Parathyroid adenoma (tissue), 2 donors: ENCODE measurements at regions not wholly inside any gene's neighbourhood (a gene's known extent, or its start where the extent isn't known, plus 50 kb on each side); places are given as distances from the start of the nearest gene placed in this dataset.
"Not testable (repeated sequence)": the region's sequence is repeated elsewhere in the genome, so short reads cannot be mapped to it uniquely, and the experiment has no call there.

Experiments used
- H2AFZ ChIP-seq: fragments of 300-600 bp; sonication (generic); one replicate; pipeline ENCODE4 v1.7.0; 2017; ENCODE audit warnings: antibody characterized with exemption, mild to moderate bottlenecking
- H3K27ac ChIP-seq: fragments of 300-600 bp; sonication (generic); one replicate; pipeline ENCODE4 v1.7.0; 2017
- H3K27me3 ChIP-seq: fragments of 300-600 bp; sonication (generic); one replicate; pipeline ENCODE4 v1.7.0; 2017; ENCODE audit warnings: low read length; ENCODE audit not compliant: control insufficient read depth, insufficient read depth
- H3K36me3 ChIP-seq: fragments of 300-600 bp; sonication (generic); one replicate; pipeline ENCODE4 v1.7.0; 2017; ENCODE audit warnings: low read length; ENCODE audit not compliant: control insufficient read depth, insufficient read depth
- H3K4me1 ChIP-seq: fragments of 300-600 bp; sonication (generic); one replicate; pipeline ENCODE4 v1.7.0; 2017; ENCODE audit warnings: control low read depth
- H3K4me2 ChIP-seq: fragments of 300-600 bp; sonication (generic); one replicate; pipeline ENCODE4 v1.7.0; 2017; ENCODE audit warnings: low read length
- H3K4me3 ChIP-seq: fragments of 300-600 bp; sonication (generic); one replicate; pipeline ENCODE4 v1.7.0; 2017; ENCODE audit warnings: low read depth, low read length
- H3K79me2 ChIP-seq: fragments of 300-600 bp; sonication (generic); one replicate; pipeline ENCODE4 v1.7.0; 2017; ENCODE audit warnings: control low read depth
- H3K9ac ChIP-seq: fragments of 300-600 bp; sonication (generic); one replicate; pipeline ENCODE4 v1.7.0; 2017; ENCODE audit warnings: mild to moderate bottlenecking
- H3K9me3 ChIP-seq: fragments of 300-600 bp; sonication (generic); one replicate; pipeline ENCODE4 v1.7.0; 2017; ENCODE audit warnings: low read length; ENCODE audit not compliant: control insufficient read depth
- TF ChIP-seq, protein P1 (sequence below): fragments of 300-600 bp; sonication (generic); IDR thresholded peaks from one replicate; pipeline ENCODE4 v1.7.0; 2017; ENCODE audit warnings: antibody characterized with exemption, mild to moderate bottlenecking
- donor health status: primary hyperparathyroidism.

DNA sequence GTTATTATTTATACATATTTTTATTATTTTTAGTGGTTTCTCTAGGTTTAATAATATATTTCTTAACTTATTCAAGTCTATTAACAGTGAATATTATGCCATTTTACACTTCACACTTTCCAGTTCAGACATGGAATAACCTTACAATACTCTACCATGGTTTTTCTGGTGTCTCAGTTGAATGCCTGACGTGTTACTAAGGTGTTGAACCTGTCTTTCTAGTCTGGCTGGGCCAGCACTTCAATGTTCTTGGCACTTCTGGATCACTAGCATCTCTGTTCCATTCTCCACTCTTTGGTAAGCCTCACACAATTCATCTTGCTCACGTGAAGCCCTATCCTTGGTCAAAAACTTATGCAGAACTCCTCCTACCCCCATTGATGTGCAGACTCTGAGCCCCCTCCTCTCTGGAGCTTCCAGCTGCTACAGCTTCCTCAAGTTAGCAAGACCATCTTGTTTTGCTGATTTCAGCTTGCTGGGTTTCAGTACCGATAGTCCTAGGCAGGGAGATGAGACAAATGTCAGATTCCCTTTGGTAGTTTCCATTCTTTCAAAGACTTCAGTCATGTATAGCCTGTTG is 243.1 kb downstream of the FBXO4 start:
- no peaks in the 10 kb centered on the region for H3K9me3 ChIP-seq
- TF ChIP-seq, protein P1, sequence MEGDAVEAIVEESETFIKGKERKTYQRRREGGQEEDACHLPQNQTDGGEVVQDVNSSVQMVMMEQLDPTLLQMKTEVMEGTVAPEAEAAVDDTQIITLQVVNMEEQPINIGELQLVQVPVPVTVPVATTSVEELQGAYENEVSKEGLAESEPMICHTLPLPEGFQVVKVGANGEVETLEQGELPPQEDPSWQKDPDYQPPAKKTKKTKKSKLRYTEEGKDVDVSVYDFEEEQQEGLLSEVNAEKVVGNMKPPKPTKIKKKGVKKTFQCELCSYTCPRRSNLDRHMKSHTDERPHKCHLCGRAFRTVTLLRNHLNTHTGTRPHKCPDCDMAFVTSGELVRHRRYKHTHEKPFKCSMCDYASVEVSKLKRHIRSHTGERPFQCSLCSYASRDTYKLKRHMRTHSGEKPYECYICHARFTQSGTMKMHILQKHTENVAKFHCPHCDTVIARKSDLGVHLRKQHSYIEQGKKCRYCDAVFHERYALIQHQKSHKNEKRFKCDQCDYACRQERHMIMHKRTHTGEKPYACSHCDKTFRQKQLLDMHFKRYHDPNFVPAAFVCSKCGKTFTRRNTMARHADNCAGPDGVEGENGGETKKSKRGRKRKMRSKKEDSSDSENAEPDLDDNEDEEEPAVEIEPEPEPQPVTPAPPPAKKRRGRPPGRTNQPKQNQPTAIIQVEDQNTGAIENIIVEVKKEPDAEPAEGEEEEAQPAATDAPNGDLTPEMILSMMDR = no peak
- H2AFZ ChIP-seq = no peak overlapping the region
- no peak overlapping the region for H3K27ac ChIP-seq
- no peaks in the 10 kb centered on the region for H3K4me1 ChIP-seq
- no peak overlapping the region for H3K4me2 ChIP-seq
- H3K36me3 ChIP-seq = no peaks in the 10 kb centered on the region
- no peaks in the 10 kb centered on the region for H3K79me2 ChIP-seq
- no peak overlapping the region for H3K9ac ChIP-seq
- no peaks in the 10 kb centered on the region for H3K27me3 ChIP-seq
- H3K4me3 ChIP-seq = no peak overlapping the region

DNA sequence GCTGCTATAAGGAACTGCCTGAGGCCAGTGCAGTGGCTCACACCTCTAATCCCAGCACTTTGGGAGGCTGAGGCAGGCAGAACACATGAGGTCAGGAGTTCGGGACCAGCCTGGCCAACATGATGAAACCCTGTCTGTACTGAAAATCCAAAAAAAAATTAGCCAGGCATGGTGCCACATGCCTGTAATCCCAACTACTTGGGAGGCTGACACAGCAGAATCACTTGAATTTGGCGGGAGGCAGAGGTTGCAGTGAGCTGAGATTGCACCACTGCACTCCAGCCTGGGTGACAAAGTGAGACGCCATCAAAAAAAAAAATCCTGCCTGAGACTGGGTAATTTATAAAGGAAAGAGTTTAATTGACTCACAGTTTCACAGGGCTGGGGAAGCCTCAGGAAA is 247.1 kb upstream of the GHR start:
- H2AFZ ChIP-seq, H3K79me2 ChIP-seq, H3K4me3 ChIP-seq, H3K4me2 ChIP-seq, H3K9ac ChIP-seq, H3K4me1 ChIP-seq, H3K9me3 ChIP-seq, H3K36me3 ChIP-seq, H3K27ac ChIP-seq, H3K27me3 ChIP-seq: not testable (repeated sequence)

DNA sequence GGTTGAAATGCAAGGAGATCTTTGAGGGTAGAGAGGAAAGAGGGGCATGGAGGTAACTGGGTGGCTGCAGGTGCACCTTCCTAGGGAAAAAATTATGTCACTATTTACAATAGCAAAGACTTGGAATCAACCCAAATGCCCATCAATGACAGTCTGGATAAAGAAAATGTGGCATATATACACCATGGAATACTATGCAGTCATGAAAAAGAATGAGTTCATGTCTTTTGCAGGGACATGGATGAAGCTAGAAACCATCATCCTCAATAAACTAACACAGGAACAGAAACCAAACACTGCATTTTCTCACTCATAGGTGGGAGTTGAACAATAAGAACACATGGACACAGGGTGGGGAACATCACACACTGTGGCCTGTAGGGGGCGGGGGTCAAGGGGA is 243.4 kb upstream of the GHR start:
- not testable (repeated sequence) for H2AFZ ChIP-seq, H3K9me3 ChIP-seq, H3K27me3 ChIP-seq, H3K27ac ChIP-seq, H3K9ac ChIP-seq, H3K79me2 ChIP-seq, H3K36me3 ChIP-seq, H3K4me1 ChIP-seq, H3K4me3 ChIP-seq, H3K4me2 ChIP-seq

GRCh38 chr5:42216904-42217303 is 206.3 kb upstream of the GHR start:
- no peaks in the 10 kb centered on the region for H3K27me3 ChIP-seq
- no peaks in the 10 kb centered on the region for H3K4me1 ChIP-seq
- H3K9me3 ChIP-seq = peaks cover 2% of the 10 kb centered on the region
- no peak overlapping the region for H2AFZ ChIP-seq
- no peak overlapping the region for H3K4me2 ChIP-seq
- H3K79me2 ChIP-seq = no peaks in the 10 kb centered on the region
- no peak overlapping the region for H3K27ac ChIP-seq
- no peak overlapping the region for H3K4me3 ChIP-seq
- H3K36me3 ChIP-seq = no peaks in the 10 kb centered on the region
- TF ChIP-seq, protein P1 = no peak
- no peak overlapping the region for H3K9ac ChIP-seq

DNA sequence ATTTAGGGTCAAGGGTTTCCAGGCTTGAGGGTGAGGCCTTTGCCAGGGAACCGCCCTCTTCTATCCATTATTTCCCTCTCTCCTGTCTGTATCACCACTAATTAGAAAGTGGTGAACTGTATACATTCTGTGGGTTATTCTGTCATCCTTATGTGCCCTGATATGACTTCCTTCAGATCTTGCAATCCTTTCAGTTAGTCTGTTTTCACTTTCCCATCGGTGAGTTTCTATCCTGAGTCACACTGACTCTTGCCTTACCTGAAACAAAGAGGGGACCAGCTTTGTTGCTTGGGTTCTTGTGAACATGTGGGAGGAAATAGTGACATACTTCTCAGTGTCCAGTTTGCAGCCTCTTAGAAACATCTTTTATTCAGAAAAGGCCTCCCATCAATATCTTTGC is 205.4 kb upstream of the GHR start:
- TF ChIP-seq, protein P1 = no peak
- H3K4me3 ChIP-seq = no peak overlapping the region
- no peaks in the 10 kb centered on the region for H3K4me1 ChIP-seq
- H3K36me3 ChIP-seq = no peaks in the 10 kb centered on the region
- H3K27me3 ChIP-seq = no peaks in the 10 kb centered on the region
- no peaks in the 10 kb centered on the region for H3K79me2 ChIP-seq
- no peak overlapping the region for H3K4me2 ChIP-seq
- H3K27ac ChIP-seq = no peak overlapping the region
- peaks cover 2% of the 10 kb centered on the region for H3K9me3 ChIP-seq
- no peak overlapping the region for H2AFZ ChIP-seq
- H3K9ac ChIP-seq = no peak overlapping the region

DNA sequence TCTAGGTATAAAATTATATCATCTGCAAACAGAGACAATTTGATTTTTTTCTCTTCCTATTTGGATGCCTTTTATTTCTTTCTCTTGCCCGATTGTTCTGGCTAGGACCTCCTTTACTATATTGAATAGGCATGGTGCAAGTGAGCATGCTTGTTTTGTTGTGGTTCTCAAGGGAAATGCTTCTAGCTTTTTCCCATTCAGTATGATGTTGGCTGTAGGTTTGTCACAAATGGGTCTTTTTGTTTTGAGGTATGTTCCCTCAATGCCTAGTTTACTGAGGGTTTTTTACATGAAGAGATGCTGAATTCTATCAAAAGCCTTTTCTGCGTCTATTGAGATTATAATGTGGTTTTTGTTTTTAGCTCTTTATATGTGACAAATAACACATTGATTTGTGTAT is 198.2 kb upstream of the GHR start:
- Histone ChIP-seq H3K27ac (no peak overlapping the region), H3K9me3 (no peaks in the 10 kb centered on the region), H3K36me3 (no peaks in the 10 kb centered on the region), H3K4me2 (no peak overlapping the region), H3K4me1 (no peaks in the 10 kb centered on the region), H3K27me3 (no peaks in the 10 kb centered on the region), H3K9ac (no peak overlapping the region), H3K4me3 (no peak overlapping the region), H3K79me2 (no peaks in the 10 kb centered on the region), H2AFZ (no peak overlapping the region)
- TF ChIP-seq, protein P1 = no peak
